Endothelial cell of umbilical vein (primary cell): ENCODE measurements at regions not wholly inside any gene's neighbourhood (a gene's known extent, or its start where the extent isn't known, plus 50 kb on each side); places are given as distances from the start of the nearest gene placed in this dataset.

Experiments used
- EZH2 ChIP-seq: IDR thresholded peaks from 2 replicates; pipeline ENCODE4 v1.6.1; 2012; ENCODE audit warnings: borderline replicate concordance, low read depth, mild to moderate bottlenecking, moderate library complexity, low read length, inconsistent platforms; ENCODE audit not compliant: severe bottlenecking
- MYC ChIP-seq: IDR thresholded peaks from one replicate; pipeline ENCODE4 v1.6.1; 2011; ENCODE audit warnings: mild to moderate bottlenecking, low read depth, low read length
- POLR2A ChIP-seq: IDR thresholded peaks from 2 replicates; pipeline ENCODE4 v1.6.1; 2012; ENCODE audit warnings: low read depth, mild to moderate bottlenecking, control low read depth, low read length
- TF ChIP-seq, protein P1 (sequence below), 2 donors: IDR thresholded peaks; 1 replicate in 1 of 2; 2 replicates in 1 of 2; pipeline ENCODE4 v1.5.1; 2011; ENCODE audit warnings: low read length in 2 of 2, mild to moderate bottlenecking in 2 of 2, moderate library complexity in 2 of 2, control low read depth in 1 of 2, inconsistent platforms in 1 of 2, low read depth in 1 of 2; ENCODE audit not compliant: insufficient read depth in 1 of 2; ENCODE audit errors: extremely low read depth in 1 of 2
- TF ChIP-seq, protein P2 (sequence below): IDR thresholded peaks from 2 replicates; pipeline ENCODE4 v1.6.1; 2011; ENCODE audit not compliant: insufficient read depth, insufficient read length

DNA sequence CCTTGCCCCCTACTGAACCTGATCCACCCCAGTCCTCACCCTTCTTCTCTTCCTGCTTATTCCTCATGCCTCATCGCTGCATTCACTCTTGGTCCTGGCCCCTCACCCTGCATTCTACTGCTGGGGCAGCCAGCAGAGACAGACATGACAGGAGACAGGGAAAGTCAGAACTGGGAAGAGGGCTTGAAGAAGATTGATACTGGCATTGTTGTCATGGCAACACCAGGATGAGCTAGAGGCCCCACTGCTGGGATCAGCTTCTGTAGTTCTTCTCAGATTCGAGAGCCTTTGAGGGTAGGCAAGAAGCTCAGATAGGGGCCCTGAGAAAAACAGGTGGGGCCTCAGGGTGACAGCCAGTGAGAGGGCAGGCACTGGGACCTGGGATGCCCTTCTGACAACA, 264.3 kb downstream of the MIAT start:
- TF ChIP-seq, protein P1, sequence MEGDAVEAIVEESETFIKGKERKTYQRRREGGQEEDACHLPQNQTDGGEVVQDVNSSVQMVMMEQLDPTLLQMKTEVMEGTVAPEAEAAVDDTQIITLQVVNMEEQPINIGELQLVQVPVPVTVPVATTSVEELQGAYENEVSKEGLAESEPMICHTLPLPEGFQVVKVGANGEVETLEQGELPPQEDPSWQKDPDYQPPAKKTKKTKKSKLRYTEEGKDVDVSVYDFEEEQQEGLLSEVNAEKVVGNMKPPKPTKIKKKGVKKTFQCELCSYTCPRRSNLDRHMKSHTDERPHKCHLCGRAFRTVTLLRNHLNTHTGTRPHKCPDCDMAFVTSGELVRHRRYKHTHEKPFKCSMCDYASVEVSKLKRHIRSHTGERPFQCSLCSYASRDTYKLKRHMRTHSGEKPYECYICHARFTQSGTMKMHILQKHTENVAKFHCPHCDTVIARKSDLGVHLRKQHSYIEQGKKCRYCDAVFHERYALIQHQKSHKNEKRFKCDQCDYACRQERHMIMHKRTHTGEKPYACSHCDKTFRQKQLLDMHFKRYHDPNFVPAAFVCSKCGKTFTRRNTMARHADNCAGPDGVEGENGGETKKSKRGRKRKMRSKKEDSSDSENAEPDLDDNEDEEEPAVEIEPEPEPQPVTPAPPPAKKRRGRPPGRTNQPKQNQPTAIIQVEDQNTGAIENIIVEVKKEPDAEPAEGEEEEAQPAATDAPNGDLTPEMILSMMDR (IDR thresholded peaks at IDR 0.05; ENCODE audit: extremely low read depth in 1 of 2, insufficient read depth in 1 of 2, low read depth in 1 of 2, low read length in 2 of 2) = no peak
- TF ChIP-seq, protein P2, sequence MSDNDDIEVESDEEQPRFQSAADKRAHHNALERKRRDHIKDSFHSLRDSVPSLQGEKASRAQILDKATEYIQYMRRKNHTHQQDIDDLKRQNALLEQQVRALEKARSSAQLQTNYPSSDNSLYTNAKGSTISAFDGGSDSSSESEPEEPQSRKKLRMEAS = no peak
- TF ChIP-seq MYC (no peak), POLR2A (no peak), EZH2 (no peak)
